Hepatocyte (in vitro differentiated cells): ENCODE measurements at regions not wholly inside any gene's neighbourhood (a gene's known extent, or its start where the extent isn't known, plus 50 kb on each side); places are given as distances from the start of the nearest gene placed in this dataset.

Experiments used
- DNase-seq: peaks from one replicate; pipeline ENCODE4 v3.0.0-alpha.2; 2016; ENCODE audit warnings: low spot score
- H2AFZ ChIP-seq: fragments of 200-600 bp; sonication (generic); 2 replicates; pipeline ENCODE4 v1.6.0; 2016; ENCODE audit warnings: antibody characterized with exemption, mild to moderate bottlenecking
- H3K27ac ChIP-seq: fragments of 200-600 bp; sonication (generic); 2 replicates; pipeline ENCODE4 v1.5.1; 2016; ENCODE audit warnings: mild to moderate bottlenecking
- H3K27me3 ChIP-seq: fragments of 200-600 bp; sonication (generic); 2 replicates; pipeline ENCODE4 v1.6.1; 2016
- H3K36me3 ChIP-seq: fragments of 200-600 bp; sonication (generic); replicated peaks from 2 replicates; pipeline ENCODE4 v1.5.1; 2016; ENCODE audit warnings: low read depth; ENCODE audit not compliant: insufficient read depth
- H3K4me1 ChIP-seq: fragments of 200-600 bp; sonication (generic); 2 replicates; pipeline ENCODE4 v1.5.1; 2016; ENCODE audit warnings: mild to moderate bottlenecking, moderate library complexity; ENCODE audit not compliant: insufficient read depth
- H3K4me2 ChIP-seq: fragments of 200-600 bp; sonication (generic); 2 replicates; pipeline ENCODE4 v1.6.0; 2016
- H3K4me3 ChIP-seq: fragments of 200-600 bp; sonication (generic); 2 replicates; pipeline ENCODE4 v1.5.1; 2016; ENCODE audit warnings: mild to moderate bottlenecking
- H3K79me2 ChIP-seq: fragments of 200-600 bp; sonication (generic); 2 replicates; pipeline ENCODE4 v1.6.0; 2017; ENCODE audit warnings: mild to moderate bottlenecking
- H3K9me2 ChIP-seq: fragments of 200-600 bp; sonication (generic); replicated peaks from 2 replicates; pipeline ENCODE4 v1.6.0; 2017; ENCODE audit warnings: mild to moderate bottlenecking; ENCODE audit not compliant: insufficient read depth
- H3K9me3 ChIP-seq: fragments of 200-600 bp; sonication (generic); 2 replicates; pipeline ENCODE4 v1.5.1; 2016; ENCODE audit warnings: low read depth, mild to moderate bottlenecking
- H4K20me1 ChIP-seq: fragments of 200-600 bp; sonication (generic); 2 replicates; pipeline ENCODE4 v1.6.0; 2016; ENCODE audit warnings: mild to moderate bottlenecking; ENCODE audit not compliant: insufficient read depth, poor library complexity, severe bottlenecking
- EZH2 ChIP-seq: fragments of 200-600 bp; sonication (generic); IDR thresholded peaks from 2 replicates; pipeline ENCODE4 v1.6.1; 2016; ENCODE audit warnings: antibody characterized with exemption, mild to moderate bottlenecking, borderline replicate concordance
- EZH2phosphoT487 ChIP-seq: fragments of 200-600 bp; sonication (generic); IDR thresholded peaks from one replicate; pipeline ENCODE4 v1.6.1; 2018; ENCODE audit warnings: antibody characterized with exemption, mild to moderate bottlenecking, low read depth, moderate library complexity; ENCODE audit not compliant: unreplicated experiment, severe bottlenecking
- WGBS: methylation state at CpG from one replicate; pipeline ENCODE4 v1.1.6; 2016; ENCODE audit warnings: low lambda C conversion rate; ENCODE audit errors: missing lambda C conversion rate; 5-methylcytosine and 5-hydroxymethylcytosine counted together
- TF ChIP-seq, protein P1 (sequence below): fragments of 200-600 bp; sonication (generic); IDR thresholded peaks from 2 replicates; pipeline ENCODE4 v1.5.1; 2016; ENCODE audit warnings: antibody characterized with exemption, mild to moderate bottlenecking; ENCODE audit not compliant: poor library complexity

DNA sequence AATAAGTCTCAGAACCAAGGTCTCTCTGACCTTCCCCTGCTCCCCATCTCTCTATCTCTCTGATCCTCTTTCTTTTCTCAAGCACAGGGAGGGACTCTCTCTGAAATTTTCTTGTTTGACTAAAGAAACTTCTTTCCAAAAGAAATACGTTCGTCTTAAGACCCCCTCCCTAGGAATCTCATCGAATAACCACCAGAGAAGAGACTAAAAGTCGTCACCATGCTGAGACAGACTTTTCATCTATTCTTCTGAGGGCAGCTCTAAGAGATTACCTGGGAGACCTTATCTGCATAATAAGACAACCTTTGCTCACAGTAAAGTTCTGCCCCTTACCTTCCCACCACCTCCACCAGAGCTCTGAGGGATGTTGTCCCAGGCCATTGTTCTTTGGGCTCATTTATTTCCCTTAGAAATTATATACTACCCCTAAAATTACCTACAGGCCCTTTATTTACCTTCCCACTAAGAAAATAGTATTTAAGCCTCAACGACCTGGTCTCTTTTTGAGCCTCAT lies 133.7 kb upstream of the EEF2KMT start:
- no peaks in the 10 kb centered on the region for H3K36me3 ChIP-seq
- H3K4me3 ChIP-seq, result no peak overlapping the region
- TF ChIP-seq, protein P1, sequence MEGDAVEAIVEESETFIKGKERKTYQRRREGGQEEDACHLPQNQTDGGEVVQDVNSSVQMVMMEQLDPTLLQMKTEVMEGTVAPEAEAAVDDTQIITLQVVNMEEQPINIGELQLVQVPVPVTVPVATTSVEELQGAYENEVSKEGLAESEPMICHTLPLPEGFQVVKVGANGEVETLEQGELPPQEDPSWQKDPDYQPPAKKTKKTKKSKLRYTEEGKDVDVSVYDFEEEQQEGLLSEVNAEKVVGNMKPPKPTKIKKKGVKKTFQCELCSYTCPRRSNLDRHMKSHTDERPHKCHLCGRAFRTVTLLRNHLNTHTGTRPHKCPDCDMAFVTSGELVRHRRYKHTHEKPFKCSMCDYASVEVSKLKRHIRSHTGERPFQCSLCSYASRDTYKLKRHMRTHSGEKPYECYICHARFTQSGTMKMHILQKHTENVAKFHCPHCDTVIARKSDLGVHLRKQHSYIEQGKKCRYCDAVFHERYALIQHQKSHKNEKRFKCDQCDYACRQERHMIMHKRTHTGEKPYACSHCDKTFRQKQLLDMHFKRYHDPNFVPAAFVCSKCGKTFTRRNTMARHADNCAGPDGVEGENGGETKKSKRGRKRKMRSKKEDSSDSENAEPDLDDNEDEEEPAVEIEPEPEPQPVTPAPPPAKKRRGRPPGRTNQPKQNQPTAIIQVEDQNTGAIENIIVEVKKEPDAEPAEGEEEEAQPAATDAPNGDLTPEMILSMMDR, result no peak
- TF ChIP-seq EZH2phosphoT487 (no peak), EZH2 (no peak)
- no peaks in the 10 kb centered on the region for H3K79me2 ChIP-seq
- H2AFZ ChIP-seq, result no peak overlapping the region
- no peak for DNase-seq
- no peaks in the 10 kb centered on the region for H4K20me1 ChIP-seq
- H3K4me2 ChIP-seq, result no peak overlapping the region
- WGBS, result 61% methylated on average over 5 of the region's 5 CpGs
- H3K27me3 ChIP-seq, result no peaks in the 10 kb centered on the region
- H3K9me3 ChIP-seq, result no peaks in the 10 kb centered on the region
- H3K4me1 ChIP-seq, result no peaks in the 10 kb centered on the region
- H3K9me2 ChIP-seq, result no peaks in the 10 kb centered on the region
- H3K27ac ChIP-seq, result no peak overlapping the region

DNA sequence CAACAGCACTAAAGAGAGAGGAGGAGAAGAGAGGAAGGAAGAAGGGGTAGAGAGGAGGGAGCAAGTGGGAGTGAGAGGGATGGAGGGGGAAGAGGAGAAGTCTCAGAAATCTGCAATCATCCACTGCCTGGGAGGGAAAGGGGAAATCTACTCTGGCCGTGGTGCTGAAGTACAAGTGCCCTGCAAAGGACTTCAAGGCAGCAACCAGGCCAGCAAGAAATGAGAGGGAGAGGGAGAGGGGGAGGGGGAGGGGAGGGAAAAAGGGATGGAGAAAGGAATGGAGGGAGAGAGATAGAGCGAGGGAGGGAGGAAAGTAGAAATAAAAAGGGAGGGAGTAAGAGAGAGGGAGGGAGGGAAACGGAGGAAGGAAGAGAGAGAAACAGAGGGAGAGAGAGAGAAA lies 130.8 kb upstream of the EEF2KMT start:
- no peaks in the 10 kb centered on the region for H3K27me3 ChIP-seq
- no peaks in the 10 kb centered on the region for H3K9me2 ChIP-seq
- no peak for DNase-seq
- no peaks in the 10 kb centered on the region for H3K4me1 ChIP-seq
- no peaks in the 10 kb centered on the region for H3K36me3 ChIP-seq
- H4K20me1 ChIP-seq, result no peaks in the 10 kb centered on the region
- H3K27ac ChIP-seq, result no peak overlapping the region
- H3K9me3 ChIP-seq, result no peaks in the 10 kb centered on the region
- no peaks in the 10 kb centered on the region for H3K79me2 ChIP-seq
- no peak overlapping the region for H3K4me2 ChIP-seq
- H3K4me3 ChIP-seq, result no peak overlapping the region
- TF ChIP-seq, protein P1, result no peak
- TF ChIP-seq EZH2phosphoT487 (no peak), EZH2 (no peak)
- 11% methylated on average over 1 of the region's 3 CpGs for WGBS
- no peak overlapping the region for H2AFZ ChIP-seq

DNA sequence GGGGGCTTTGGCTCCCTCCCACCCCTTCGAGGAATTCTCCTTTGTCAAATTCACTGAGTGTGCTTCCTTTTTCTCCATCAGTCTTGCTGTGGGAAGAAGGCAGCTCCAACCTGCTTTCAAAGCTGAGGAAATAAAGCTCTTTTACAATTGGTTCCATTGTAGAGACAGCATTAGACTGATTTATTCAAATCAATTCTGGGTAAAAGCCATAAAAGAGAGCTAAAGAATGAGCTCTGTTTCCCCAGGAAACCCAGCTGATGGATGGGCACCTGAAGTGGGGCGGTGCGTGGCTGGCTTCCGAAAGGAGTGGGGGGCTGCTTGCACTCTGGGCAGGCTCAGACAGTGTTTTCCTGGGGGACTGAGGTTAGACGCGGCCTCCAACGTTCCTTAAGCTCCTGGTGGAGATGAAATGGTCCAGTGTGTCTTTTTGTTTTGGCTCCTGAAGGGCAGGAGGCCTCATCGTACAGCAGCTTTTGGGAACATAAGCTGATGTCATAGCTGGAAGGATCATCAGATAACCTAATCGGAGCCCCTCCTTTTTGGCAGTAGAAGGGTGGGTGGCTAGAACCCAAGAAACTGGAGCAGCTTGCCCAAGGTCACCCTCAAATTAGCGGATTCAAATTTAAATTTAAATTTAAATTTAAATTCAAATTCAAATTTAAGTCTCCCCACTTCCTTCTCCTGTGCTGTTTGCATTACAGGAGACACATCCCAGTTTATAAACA lies 128.5 kb upstream of the EEF2KMT start:
- Histone ChIP-seq H3K36me3 (no peaks in the 10 kb centered on the region), H3K9me3 (no peaks in the 10 kb centered on the region), H3K27me3 (no peaks in the 10 kb centered on the region), H2AFZ (no peak overlapping the region), H3K9me2 (no peaks in the 10 kb centered on the region), H4K20me1 (no peaks in the 10 kb centered on the region), H3K27ac (no peak overlapping the region), H3K4me1 (no peaks in the 10 kb centered on the region), H3K79me2 (no peaks in the 10 kb centered on the region), H3K4me3 (no peak overlapping the region), H3K4me2 (no peak overlapping the region)
- no peak for DNase-seq
- 79% methylated on average over 10 of the region's 10 CpGs for WGBS
- no peak for TF ChIP-seq EZH2
- TF ChIP-seq, protein P1, result no peak
- no peak for TF ChIP-seq EZH2phosphoT487
